A673 (cell line): ENCODE measurements at regions not wholly inside any gene's neighbourhood (a gene's known extent, or its start where the extent isn't known, plus 50 kb on each side); places are given as distances from the start of the nearest gene placed in this dataset.

Experiments
- BruUV-seq: library from RNA; stranded (reverse); fragments of 400-500 nt; replicated peaks from 2 replicates; lab custom pipeline; 2021; lab: Mats Ljungman, UMichigan
- CTCF ChIA-PET: fragments of 300-600 bp; sonication (Branson Sonifier 250); formaldehyde crosslinking; loops from one replicate; lab custom pipeline; 2022; ENCODE audit warnings: antibody characterized with exemption; lab: Charles Lee
- POLR2A ChIA-PET: fragments of 300-600 bp; sonication (Branson Sonifier 250); formaldehyde crosslinking; loops from one replicate; lab custom pipeline; 2022; ENCODE audit warnings: antibody characterized with exemption; ENCODE audit not compliant: low non-redundant PET; lab: Charles Lee
- DNase-seq: peaks from one replicate; pipeline ENCODE4 v3.0.0-alpha.2; 2015; ENCODE audit warnings: low spot score
- H3K27ac ChIP-seq: fragments of 200-600 bp; sonication (generic); 2 replicates; pipeline ENCODE4 v1.5.1; 2016; ENCODE audit warnings: mixed run types, low read depth, mild to moderate bottlenecking, mixed read lengths, antibody characterized with exemption, low read length; ENCODE audit not compliant: poor library complexity, severe bottlenecking
- H3K27me3 ChIP-seq: fragments of 200-600 bp; sonication (generic); replicated peaks from 2 replicates; pipeline ENCODE4 v1.6.1; 2017; ENCODE audit warnings: mixed run types, low read depth, mild to moderate bottlenecking, mixed read lengths, antibody characterized with exemption, low read length; ENCODE audit not compliant: insufficient read depth, poor library complexity
- H3K36me3 ChIP-seq: fragments of 200-600 bp; sonication (generic); 2 replicates; pipeline ENCODE4 v1.6.1; 2016; ENCODE audit warnings: mixed run types, mild to moderate bottlenecking, mixed read lengths, antibody characterized with exemption, low read length; ENCODE audit not compliant: insufficient read depth, poor library complexity, severe bottlenecking
- H3K4me1 ChIP-seq: fragments of 200-600 bp; sonication (generic); 2 replicates; pipeline ENCODE4 v1.6.1; 2017; ENCODE audit warnings: mixed run types, mild to moderate bottlenecking, mixed read lengths, antibody characterized with exemption, low read length; ENCODE audit not compliant: insufficient read depth, poor library complexity, severe bottlenecking
- H3K4me3 ChIP-seq: fragments of 200-600 bp; sonication (generic); 2 replicates; pipeline ENCODE4 v1.5.1; 2016; ENCODE audit warnings: low read depth, mixed run types, mild to moderate bottlenecking, mixed read lengths, low read length; ENCODE audit not compliant: poor library complexity, severe bottlenecking
- H3K9me3 ChIP-seq: fragments of 200-600 bp; sonication (generic); 2 replicates; pipeline ENCODE4 v1.6.1; 2016; ENCODE audit warnings: mixed run types, low read depth, mild to moderate bottlenecking, mixed read lengths, antibody characterized with exemption, low read length; ENCODE audit not compliant: poor library complexity, severe bottlenecking
- CTCF ChIP-seq: fragments of 300-800, 200-600 bp; sonication (generic); conservative IDR thresholded peaks from 2 replicates; pipeline ENCODE4 v1.5.1; 2017; ENCODE audit warnings: low read depth, mild to moderate bottlenecking, antibody characterized with exemption, low read length, moderate library complexity, mixed read lengths
- EZH2 ChIP-seq: fragments of 200-600 bp; sonication (generic); IDR thresholded peaks from 2 replicates; pipeline ENCODE4 v1.6.1; 2017; ENCODE audit warnings: borderline replicate concordance, low read depth, mild to moderate bottlenecking, mixed read lengths, antibody characterized with exemption, low read length; ENCODE audit not compliant: poor library complexity, severe bottlenecking
- intact Hi-C: fragments of 100-400 bp; cut with micrococcal nuclease; formaldehyde crosslinking; loops from one replicate; pipeline ENCODE4 v1.10.0; 2022; ENCODE audit not compliant: unreplicated experiment

- intact Hi-C loops: no loop called here
- TF ChIP-seq CTCF (no peak), EZH2 (no peak)
- no TSS peak for BruUV-seq
- peaks cover 6% of the 10 kb centered on the region for H3K4me1 ChIP-seq
- no peak for DNase-seq
- POLR2A ChIA-PET: no interaction called here
- CTCF ChIA-PET: no interaction called here
- H3K9me3 ChIP-seq: no peaks in the 10 kb centered on the region
- no peaks in the 10 kb centered on the region for H3K36me3 ChIP-seq
- H3K27ac ChIP-seq: no peak overlapping the region
- no peaks in the 10 kb centered on the region for H3K27me3 ChIP-seq
- no peak overlapping the region for H3K4me3 ChIP-seq
Measured at GRCh38 chr2:64211276-64211921, 67.2 kb upstream of the PELI1 start.

GRCh38 chr2:64212346-64212745 lies 68.1 kb upstream of the PELI1 start:
- POLR2A ChIA-PET: no interaction called here
- no peak overlapping the region for H3K27ac ChIP-seq
- DNase-seq: no peak
- no TSS peak for BruUV-seq
- H3K9me3 ChIP-seq: no peaks in the 10 kb centered on the region
- no peaks in the 10 kb centered on the region for H3K27me3 ChIP-seq
- H3K4me1 ChIP-seq: peaks cover 6% of the 10 kb centered on the region
- TF ChIP-seq CTCF (no peak), EZH2 (no peak)
- intact Hi-C loops: no loop called here
- H3K4me3 ChIP-seq: no peak overlapping the region
- CTCF ChIA-PET: no interaction called here
- no peaks in the 10 kb centered on the region for H3K36me3 ChIP-seq

- H3K4me1 ChIP-seq: peaks cover 6% of the 10 kb centered on the region
- H3K9me3 ChIP-seq: no peaks in the 10 kb centered on the region
- no peaks in the 10 kb centered on the region for H3K36me3 ChIP-seq
- no peak for DNase-seq
- CTCF ChIA-PET: no interaction called here
- POLR2A ChIA-PET: no interaction called here
- no TSS peak for BruUV-seq
- H3K27ac ChIP-seq: no peak overlapping the region
- TF ChIP-seq EZH2 (no peak), CTCF (no peak)
- intact Hi-C loops: no loop called here
- no peaks in the 10 kb centered on the region for H3K27me3 ChIP-seq
- no peak overlapping the region for H3K4me3 ChIP-seq
Measured at GRCh38 chr2:64212801-64213321, 68.6 kb upstream of the PELI1 start.
